Kidney epithelial cell (primary cell): ENCODE measurements at regions not wholly inside any gene's neighbourhood (a gene's known extent, or its start where the extent isn't known, plus 50 kb on each side); places are given as distances from the start of the nearest gene placed in this dataset.

Experiments used
- DNase-seq: peaks from one replicate; pipeline ENCODE4 v3.0.0-alpha.2; 2010; ENCODE audit warnings: low read depth
- H3K27me3 ChIP-seq: 2 replicates; pipeline ENCODE4 v1.6.0; 2011; ENCODE audit warnings: low read length; ENCODE audit not compliant: control insufficient read depth, insufficient read depth
- H3K36me3 ChIP-seq: 2 replicates; pipeline ENCODE4 v1.5.1; 2011; ENCODE audit warnings: low read length; ENCODE audit not compliant: control insufficient read depth, insufficient read depth
- H3K4me3 ChIP-seq: 2 replicates; pipeline ENCODE4 v1.5.1; 2011; ENCODE audit warnings: low read depth, mild to moderate bottlenecking, control low read depth, low read length
- TF ChIP-seq, protein P1 (sequence below): IDR thresholded peaks from 2 replicates; pipeline ENCODE4 v1.5.1; 2011; ENCODE audit warnings: mild to moderate bottlenecking, moderate library complexity, low read length, control low read depth, inconsistent platforms; ENCODE audit not compliant: insufficient read depth, poor library complexity, severe bottlenecking

DNA sequence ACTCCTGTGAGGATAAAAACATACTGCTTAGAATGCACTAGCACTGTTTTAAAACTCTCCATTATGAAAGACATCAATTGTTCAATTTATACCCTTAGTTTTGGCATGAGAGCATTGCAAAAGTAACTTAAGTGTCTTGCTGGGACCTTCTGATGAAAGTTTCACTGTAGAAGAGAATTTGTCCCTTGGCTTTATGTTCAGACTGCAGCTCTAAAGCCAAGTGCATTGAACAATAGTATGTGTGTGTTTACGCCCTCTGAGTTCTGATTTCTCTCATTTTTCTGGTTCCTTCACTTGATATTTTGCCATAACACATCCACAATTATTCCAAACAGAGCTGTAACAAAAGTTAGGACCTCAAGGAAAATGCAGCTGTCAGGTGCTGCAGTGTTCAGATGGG, 474.6 kb downstream of the DISC1 start:
- no peak for DNase-seq
- TF ChIP-seq, protein P1, sequence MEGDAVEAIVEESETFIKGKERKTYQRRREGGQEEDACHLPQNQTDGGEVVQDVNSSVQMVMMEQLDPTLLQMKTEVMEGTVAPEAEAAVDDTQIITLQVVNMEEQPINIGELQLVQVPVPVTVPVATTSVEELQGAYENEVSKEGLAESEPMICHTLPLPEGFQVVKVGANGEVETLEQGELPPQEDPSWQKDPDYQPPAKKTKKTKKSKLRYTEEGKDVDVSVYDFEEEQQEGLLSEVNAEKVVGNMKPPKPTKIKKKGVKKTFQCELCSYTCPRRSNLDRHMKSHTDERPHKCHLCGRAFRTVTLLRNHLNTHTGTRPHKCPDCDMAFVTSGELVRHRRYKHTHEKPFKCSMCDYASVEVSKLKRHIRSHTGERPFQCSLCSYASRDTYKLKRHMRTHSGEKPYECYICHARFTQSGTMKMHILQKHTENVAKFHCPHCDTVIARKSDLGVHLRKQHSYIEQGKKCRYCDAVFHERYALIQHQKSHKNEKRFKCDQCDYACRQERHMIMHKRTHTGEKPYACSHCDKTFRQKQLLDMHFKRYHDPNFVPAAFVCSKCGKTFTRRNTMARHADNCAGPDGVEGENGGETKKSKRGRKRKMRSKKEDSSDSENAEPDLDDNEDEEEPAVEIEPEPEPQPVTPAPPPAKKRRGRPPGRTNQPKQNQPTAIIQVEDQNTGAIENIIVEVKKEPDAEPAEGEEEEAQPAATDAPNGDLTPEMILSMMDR, result no peak
- Histone ChIP-seq H3K4me3 (no peak overlapping the region), H3K27me3 (no peaks in the 10 kb centered on the region), H3K36me3 (no peaks in the 10 kb centered on the region)

DNA sequence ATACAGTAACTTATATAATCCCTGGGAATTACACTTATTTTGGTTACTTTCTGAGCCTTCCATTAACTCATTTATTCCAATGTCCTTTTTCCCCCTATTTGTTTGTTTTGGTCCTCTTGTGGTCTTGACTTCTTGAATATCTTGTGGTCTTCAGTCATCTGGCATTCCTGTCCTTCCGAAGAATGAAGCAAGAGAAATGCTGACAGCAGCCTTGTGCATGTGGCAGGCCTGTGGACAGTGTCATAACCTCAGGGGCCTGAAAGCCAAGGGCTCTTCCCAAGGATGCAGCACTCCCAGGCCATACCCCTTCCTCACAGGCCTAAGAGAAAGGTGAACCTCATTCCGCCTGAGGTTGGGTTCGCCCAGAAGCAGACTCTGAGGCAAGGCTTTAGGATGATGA, 470.2 kb downstream of the DISC1 start:
- Histone ChIP-seq H3K4me3 (no peak overlapping the region), H3K36me3 (no peaks in the 10 kb centered on the region), H3K27me3 (no peaks in the 10 kb centered on the region)
- DNase-seq, result no peak
- TF ChIP-seq, protein P1, result no peak
